Psoas muscle (tissue), 7 donors: ENCODE measurements at regions not wholly inside any gene's neighbourhood (a gene's known extent, or its start where the extent isn't known, plus 50 kb on each side); places are given as distances from the start of the nearest gene placed in this dataset.

Source experiments
- ATAC-seq, 4 donors: fragments of 200-7000 bp; cut with Tn5 transposase; one replicate each; pipeline ENCODE4 v1.9.1; 2020; ENCODE audit warnings: moderate library complexity in 3 of 4, mild to moderate bottlenecking in 2 of 4
- DNase-seq, 2 donors: peaks; one replicate each; pipeline ENCODE4 v3.0.0-alpha.2; 2020
- H3K27ac ChIP-seq: fragments of 200-600 bp; one replicate; pipeline ENCODE4 v1.8.0; 2022
- H3K27me3 ChIP-seq, 3 donors: fragments of 200-600 bp in 1 of 3; one replicate each; pipeline versions ENCODE4 v1.6.1 to v1.8.0; 2013 to 2022; ENCODE audit warnings: low read length in 2 of 3, mild to moderate bottlenecking in 2 of 3, moderate library complexity in 1 of 3; ENCODE audit not compliant: insufficient read depth in 3 of 3
- H3K36me3 ChIP-seq, 2 donors: fragments of 200-600 bp in 1 of 2; one replicate each; pipeline versions ENCODE4 v1.6.1 to v1.8.0; 2013 to 2022; ENCODE audit warnings: low read depth in 1 of 2, mild to moderate bottlenecking in 1 of 2, moderate library complexity in 1 of 2; ENCODE audit not compliant: insufficient read depth in 1 of 2
- H3K4me1 ChIP-seq: fragments of 200-600 bp; one replicate; pipeline ENCODE4 v1.8.0; 2022
- H3K4me3 ChIP-seq: fragments of 200-600 bp; one replicate; pipeline ENCODE4 v1.8.0; 2022; ENCODE audit warnings: mild to moderate bottlenecking
- H3K9me3 ChIP-seq: fragments of 200-600 bp; one replicate; pipeline ENCODE4 v1.8.0; 2022
- WGBS, 3 donors: extraction: QIAGEN DNeasy Blood & Tissue Kit; methylation state at CpG; one replicate each; pipeline versions ENCODE4 v1.1.6 to v1.1.7; 2013; 5-methylcytosine and 5-hydroxymethylcytosine counted together
- intact Hi-C, 2 donors: fragments of 100-400 bp; cut with DNase I; formaldehyde crosslinking; loops; one replicate each; pipeline versions ENCODE4 v1.11.0 to v1.14.2; 2022
- TF ChIP-seq, protein P1 (sequence below): fragments of 200-600 bp; IDR thresholded peaks from one replicate; pipeline ENCODE4 v1.8.0; 2022; ENCODE audit warnings: antibody characterized with exemption
- donor health status: healthy with polysubstance abuse.
- donor health status: DM: no; HTN: no; CAD: no; lungs with moderate emphysema.
- donor health status: Bipolar disorder and iron deficiency.
- donor health status: healthy.
- donor health status: DM: yes; HTN: yes; CAD: no.
- donor health status: DM: no; HTN: no; CAD: no.
- donor health status: DM: yes; HTN: yes; CAD: no.

DNA sequence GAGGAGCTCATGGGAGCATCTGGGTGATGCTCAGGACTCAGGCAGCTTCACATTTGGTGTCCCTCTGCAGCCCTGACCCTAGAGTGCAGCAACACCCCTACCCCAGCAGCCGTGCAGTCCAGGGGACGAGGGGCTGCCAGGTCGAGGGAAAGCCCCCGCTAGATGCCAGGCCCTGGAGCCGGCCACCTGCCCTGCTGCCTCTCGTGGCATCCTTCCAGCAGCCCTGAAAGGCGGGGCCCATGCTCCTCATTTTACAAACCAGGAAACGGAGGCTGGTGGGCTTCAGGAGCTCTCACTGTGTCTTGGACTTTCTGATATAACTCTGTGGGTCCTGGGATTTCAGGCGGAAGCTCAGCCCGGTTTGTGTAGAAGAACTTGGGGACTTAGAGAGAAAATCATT, 120.5 kb upstream of the WNT4 start:
- peaks cover 0 to 5% (median 0%) of the 10 kb centered on the region in 3 donors for H3K27me3 ChIP-seq
- intact Hi-C loops = no loop called here
- no peak for DNase-seq
- WGBS, 3 donors = 39 to 51% (median 42%) methylated on average over 10 of the region's 10 CpGs
- H3K4me3 ChIP-seq = no peak overlapping the region
- no peak for ATAC-seq
- no peaks in the 10 kb centered on the region for H3K9me3 ChIP-seq
- TF ChIP-seq, protein P1, sequence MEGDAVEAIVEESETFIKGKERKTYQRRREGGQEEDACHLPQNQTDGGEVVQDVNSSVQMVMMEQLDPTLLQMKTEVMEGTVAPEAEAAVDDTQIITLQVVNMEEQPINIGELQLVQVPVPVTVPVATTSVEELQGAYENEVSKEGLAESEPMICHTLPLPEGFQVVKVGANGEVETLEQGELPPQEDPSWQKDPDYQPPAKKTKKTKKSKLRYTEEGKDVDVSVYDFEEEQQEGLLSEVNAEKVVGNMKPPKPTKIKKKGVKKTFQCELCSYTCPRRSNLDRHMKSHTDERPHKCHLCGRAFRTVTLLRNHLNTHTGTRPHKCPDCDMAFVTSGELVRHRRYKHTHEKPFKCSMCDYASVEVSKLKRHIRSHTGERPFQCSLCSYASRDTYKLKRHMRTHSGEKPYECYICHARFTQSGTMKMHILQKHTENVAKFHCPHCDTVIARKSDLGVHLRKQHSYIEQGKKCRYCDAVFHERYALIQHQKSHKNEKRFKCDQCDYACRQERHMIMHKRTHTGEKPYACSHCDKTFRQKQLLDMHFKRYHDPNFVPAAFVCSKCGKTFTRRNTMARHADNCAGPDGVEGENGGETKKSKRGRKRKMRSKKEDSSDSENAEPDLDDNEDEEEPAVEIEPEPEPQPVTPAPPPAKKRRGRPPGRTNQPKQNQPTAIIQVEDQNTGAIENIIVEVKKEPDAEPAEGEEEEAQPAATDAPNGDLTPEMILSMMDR = no peak
- no peaks in the 10 kb centered on the region for H3K4me1 ChIP-seq
- H3K27ac ChIP-seq = no peak overlapping the region
- H3K36me3 ChIP-seq = no peaks in the 10 kb centered on the region

DNA sequence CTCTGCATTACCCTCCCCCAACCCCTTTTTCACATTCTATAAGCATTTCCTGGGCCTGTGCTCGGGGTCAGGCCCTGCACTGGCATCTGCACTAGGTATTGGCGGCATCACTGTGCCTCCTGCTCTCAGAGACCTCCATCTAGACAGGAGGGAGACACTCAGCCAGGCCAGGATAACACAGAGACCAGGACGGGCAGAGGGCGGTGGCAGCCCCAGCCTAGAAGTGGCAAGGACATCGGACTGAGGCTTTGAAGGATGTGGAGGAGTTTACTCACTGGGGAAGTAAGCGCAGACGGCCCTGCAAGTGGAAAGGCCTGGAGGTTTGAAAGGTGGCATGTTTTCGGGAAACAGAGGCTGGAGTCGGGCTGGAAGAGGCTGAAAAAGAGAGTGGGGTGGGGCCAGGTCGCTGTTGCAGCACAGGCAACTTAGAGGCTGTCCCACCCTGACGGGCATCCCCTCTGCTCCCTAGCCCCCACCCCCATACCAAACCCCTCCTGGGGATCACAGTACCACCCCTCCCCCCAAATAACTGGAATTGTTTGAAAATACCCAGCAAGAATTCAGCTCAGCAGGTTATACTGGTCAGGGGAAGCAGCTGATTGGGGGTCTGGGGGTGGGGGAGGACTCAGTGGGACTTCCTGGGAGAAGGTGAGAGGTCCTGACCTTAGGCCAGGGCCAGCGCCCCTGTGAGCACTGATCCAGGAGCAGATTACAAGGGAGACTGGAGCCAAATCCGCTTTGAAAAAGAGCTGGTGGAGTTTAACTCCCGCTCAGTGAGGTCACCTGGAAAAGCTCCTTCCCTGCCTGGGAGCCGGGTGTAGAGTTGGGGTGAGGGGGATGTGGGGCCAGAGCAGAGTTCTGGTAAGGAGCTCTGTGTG, 121.8 kb upstream of the WNT4 start:
- no peaks in the 10 kb centered on the region for H3K4me1 ChIP-seq
- intact Hi-C loops = no loop called here
- TF ChIP-seq, protein P1 = no peak
- ATAC-seq = no peak
- no peak overlapping the region for H3K27ac ChIP-seq
- WGBS, 3 donors = 74 to 75% (median 74%) methylated on average over 15 of the region's 15 CpGs
- no peak for DNase-seq
- no peaks in the 10 kb centered on the region for H3K36me3 ChIP-seq
- peaks cover 0 to 3% (median 0%) of the 10 kb centered on the region in 3 donors for H3K27me3 ChIP-seq
- no peak overlapping the region for H3K4me3 ChIP-seq
- no peaks in the 10 kb centered on the region for H3K9me3 ChIP-seq

DNA sequence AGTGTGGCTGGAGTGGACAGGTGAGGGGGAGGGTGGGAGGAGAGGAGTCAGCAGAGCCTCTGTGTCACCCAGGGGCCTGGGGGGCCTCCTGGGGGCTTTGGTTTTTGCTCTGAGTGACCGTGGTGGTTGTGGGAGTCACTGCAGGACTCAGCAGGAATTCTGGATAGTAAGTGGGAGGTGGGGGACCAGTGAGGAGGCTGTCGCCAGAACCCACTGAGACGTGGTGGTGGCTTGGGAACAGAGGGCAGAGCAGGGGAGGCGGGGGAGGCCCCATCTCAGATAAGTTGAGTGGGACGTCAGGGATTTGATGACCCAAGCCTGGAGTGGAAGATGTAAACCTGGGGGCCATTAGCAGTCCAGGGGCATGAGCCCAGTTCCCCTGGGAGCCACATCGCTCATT, 123.2 kb upstream of the WNT4 start:
- Histone ChIP-seq H3K4me3 (no peak overlapping the region), H3K36me3 (no peaks in the 10 kb centered on the region), H3K27ac (no peak overlapping the region), H3K9me3 (no peaks in the 10 kb centered on the region), H3K27me3 (peaks cover 0 to 3% (median 0%) of the 10 kb centered on the region in 3 donors), H3K4me1 (no peaks in the 10 kb centered on the region)
- peak in 1 of 2 donors; percentile 24 for DNase-seq
- no peak for ATAC-seq
- WGBS, 3 donors = 63 to 69% (median 66%) methylated on average over 6 of the region's 6 CpGs
- intact Hi-C loops = no loop called here
- TF ChIP-seq, protein P1 = no peak

DNA sequence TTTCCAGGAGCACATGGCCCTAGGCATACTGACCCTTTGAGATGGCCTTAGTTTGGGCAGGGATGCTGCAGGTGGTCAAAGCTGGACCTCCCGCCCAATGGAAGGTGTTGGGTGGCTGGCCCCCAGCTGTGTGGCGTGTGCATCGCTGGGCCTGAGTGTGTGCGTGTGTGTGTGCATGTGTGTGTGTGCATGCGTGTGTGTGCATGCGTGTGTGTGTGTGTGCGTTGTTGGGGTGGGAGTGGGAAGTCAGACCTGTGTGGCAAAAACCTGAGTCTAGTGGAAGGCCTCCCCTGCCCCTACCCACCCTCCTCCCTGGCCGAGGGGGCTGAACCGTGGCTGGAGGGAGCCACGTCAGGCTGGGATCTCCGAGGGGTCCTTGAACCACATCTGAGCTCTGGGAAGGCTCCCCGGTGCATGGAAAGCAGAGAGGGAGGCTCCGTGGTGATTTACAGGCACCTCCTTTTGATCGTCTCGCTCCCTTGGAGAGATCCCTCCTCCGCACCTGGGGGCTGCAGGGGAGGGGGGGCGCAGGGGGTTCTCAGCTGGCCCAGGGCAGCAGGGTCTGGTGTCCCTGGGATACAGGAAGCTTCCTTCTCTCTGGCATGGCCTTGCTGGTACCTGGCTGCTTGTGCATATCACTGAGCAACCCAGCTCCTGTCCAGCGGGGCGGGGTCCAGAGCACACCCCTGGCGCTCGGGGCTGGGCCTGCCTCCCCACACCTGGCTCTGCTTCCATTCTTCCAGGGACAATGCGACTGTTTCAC, 124.7 kb upstream of the WNT4 start:
- ATAC-seq (no peak), DNase-seq (no peak)
- Histone ChIP-seq H3K4me1 (no peaks in the 10 kb centered on the region), H3K4me3 (no peak overlapping the region), H3K36me3 (no peaks in the 10 kb centered on the region), H3K9me3 (no peaks in the 10 kb centered on the region), H3K27me3 (peaks cover 0 to 3% (median 0%) of the 10 kb centered on the region in 3 donors), H3K27ac (no peak overlapping the region)
- intact Hi-C loops = no loop called here
- TF ChIP-seq, protein P1 = no peak
- WGBS, 3 donors = 67 to 84% (median 68%) methylated on average over 14 to 22 of the region's 22 CpGs
